K562 (cell line): ENCODE measurements at regions not wholly inside any gene's neighbourhood (a gene's known extent, or its start where the extent isn't known, plus 50 kb on each side); places are given as distances from the start of the nearest gene placed in this dataset.

Source experiments
- ATAC-seq: fragments of 200-7000 bp; cut with Tn5 transposase; 3 replicates; pipeline ENCODE4 v1.9.1; 2020; ENCODE audit warnings: moderate library complexity
- BruUV-seq: library from RNA; stranded (reverse); fragments of 400-500 nt; replicated peaks from 2 replicates; lab custom pipeline; 2021; lab: Mats Ljungman, UMichigan
- CTCF ChIA-PET: fragments of 300-600 bp; formaldehyde crosslinking; extraction: SDS; loops from one replicate; lab custom pipeline; 2021; ENCODE audit warnings: low intra/inter-chr PET ratio; lab: Yijun Ruan, JAX
- POLR2A ChIA-PET: fragments of 300-600, 350-650 bp; sonication (Branson Sonifier 250); formaldehyde crosslinking; extraction: SDS; loops from one replicate; lab custom pipeline; 2021; ENCODE audit warnings: antibody characterized with exemption, inconsistent platforms; lab: Yijun Ruan, JAX
- DNase-seq, 4 experiments: peaks; one replicate each; pipeline versions ENCODE4 v3.0.0 to v3.0.0-alpha.2; 2011 to 2018; ENCODE audit warnings: low spot score in 3 of 4, mixed read lengths in 3 of 4; ENCODE audit errors: extremely low read depth in 1 of 4
- FAIRE-seq: peaks from 2 replicates; lab custom pipeline; 2011; peaks lifted over from hg19 to GRCh38; lab: Jason Lieb, UNC
- H2AFZ ChIP-seq: 2 replicates; pipeline ENCODE4 v1.6.0; 2011; ENCODE audit warnings: low read depth, low read length, control low read depth, inconsistent platforms
- H3K27ac ChIP-seq: fragments of 200-600 bp; 3 replicates; pipeline ENCODE4 v1.8.0; 2011; ENCODE audit warnings: low read depth, mild to moderate bottlenecking, control low read depth, inconsistent platforms, low read length, moderate library complexity, mixed read lengths; ENCODE audit errors: extremely low read depth
- H3K27me3 ChIP-seq, 2 experiments: fragments of 300-600 bp in 1 of 2; 2 replicates in 1 of 2; 3 replicates in 1 of 2; pipeline versions ENCODE4 v1.6.0 to v1.8.0; 2011; ENCODE audit warnings: inconsistent platforms in 2 of 2, low read length in 2 of 2, mild to moderate bottlenecking in 1 of 2, mixed read lengths in 1 of 2, moderate library complexity in 1 of 2; ENCODE audit not compliant: control insufficient read depth in 2 of 2, insufficient read depth in 2 of 2
- H3K36me3 ChIP-seq: fragments of 300-600 bp; 3 replicates; pipeline ENCODE4 v1.8.0; 2011; ENCODE audit warnings: mild to moderate bottlenecking, low read length, inconsistent platforms; ENCODE audit not compliant: control insufficient read depth, insufficient read depth
- H3K4me1 ChIP-seq, 2 experiments: fragments of 200-600 bp in 1 of 2; replicated peaks in 1 of 2; 2 replicates in 1 of 2; 3 replicates in 1 of 2; pipeline versions ENCODE4 v1.5.1 to v1.8.0; 2011; ENCODE audit warnings: inconsistent platforms in 2 of 2, low read length in 2 of 2, mild to moderate bottlenecking in 1 of 2, mixed read lengths in 1 of 2, moderate library complexity in 1 of 2; ENCODE audit not compliant: control insufficient read depth in 2 of 2, insufficient read depth in 2 of 2
- H3K4me2 ChIP-seq: 2 replicates; pipeline ENCODE4 v1.6.1; 2011; ENCODE audit warnings: low read length, control low read depth, inconsistent platforms, mixed read lengths; ENCODE audit not compliant: insufficient read depth
- H3K4me3 ChIP-seq: fragments of 200-600 bp; sonication (generic), shearing (Covaris generic); 2 replicates; pipeline ENCODE4 v1.5.1; 2016; ENCODE audit warnings: control low read depth, inconsistent platforms
- H3K79me2 ChIP-seq: fragments of 200-600 bp; 3 replicates; pipeline ENCODE4 v1.8.0; 2011; ENCODE audit warnings: low read length, inconsistent platforms; ENCODE audit not compliant: control insufficient read depth, insufficient read depth
- H3K9ac ChIP-seq, 2 experiments: 2 replicates each; pipeline versions ENCODE4 v1.6.0 to v1.6.1; 2011; ENCODE audit warnings: low read depth in 2 of 2, low read length in 2 of 2, control low read depth in 1 of 2, inconsistent platforms in 1 of 2, mild to moderate bottlenecking in 1 of 2, mixed read lengths in 1 of 2; ENCODE audit not compliant: insufficient read depth in 1 of 2
- H3K9me1 ChIP-seq: one replicate; pipeline ENCODE4 v1.6.0; 2011; ENCODE audit warnings: inconsistent platforms, mild to moderate bottlenecking, low read length, moderate library complexity; ENCODE audit not compliant: control insufficient read depth, insufficient read depth
- H3K9me3 ChIP-seq: replicated peaks from 2 replicates; pipeline ENCODE4 v1.5.1; 2011; ENCODE audit warnings: low read depth, low read length, inconsistent platforms; ENCODE audit not compliant: control insufficient read depth, insufficient read depth
- H4K20me1 ChIP-seq: replicated peaks from 2 replicates; pipeline ENCODE4 v1.6.1; 2011; ENCODE audit warnings: low read length, inconsistent platforms, mixed read lengths; ENCODE audit not compliant: control insufficient read depth, insufficient read depth
- ATF4 ChIP-seq: fragments of 450-650 bp; formaldehyde crosslinking; IDR thresholded peaks from 2 replicates; pipeline ENCODE4 v1.4.0; 2022; ENCODE audit warnings: mild to moderate bottlenecking, moderate library complexity
- CBX2 ChIP-seq: fragments of 200-600 bp; sonication (generic); IDR thresholded peaks from one replicate; pipeline ENCODE4 v1.6.1; 2012; ENCODE audit warnings: mild to moderate bottlenecking, low read length, inconsistent platforms; ENCODE audit not compliant: insufficient read depth, poor library complexity, severe bottlenecking
- E2F6 ChIP-seq, 2 experiments: IDR thresholded peaks; 2 replicates each; pipeline ENCODE4 v1.6.1; 2011; ENCODE audit warnings: borderline replicate concordance in 1 of 2, control low read depth in 1 of 2, low read depth in 1 of 2, low read length in 1 of 2, mild to moderate bottlenecking in 1 of 2, mixed read lengths in 1 of 2, moderate library complexity in 1 of 2; ENCODE audit not compliant: insufficient read depth in 1 of 2, insufficient read length in 1 of 2, poor library complexity in 1 of 2, severe bottlenecking in 1 of 2; ENCODE audit errors: extremely low read depth in 1 of 2
- GABPA ChIP-seq: fragments of 200-800 bp; sonication (Bioruptor generic); conservative IDR thresholded peaks from 2 replicates; pipeline ENCODE4 v1.6.1; 2016; ENCODE audit warnings: low read depth, missing genetic modification characterization, missing compliant biosample characterization
- GTF2E2 ChIP-seq: fragments of 200-800 bp; sonication (Bioruptor generic); IDR thresholded peaks from 2 replicates; pipeline ENCODE4 v1.6.1; 2016; ENCODE audit warnings: missing genetic modification characterization, missing compliant biosample characterization
- MTA3 ChIP-seq: fragments of 450-650 bp; formaldehyde crosslinking; IDR thresholded peaks from 2 replicates; pipeline ENCODE4 v1.6.1; 2017; ENCODE audit warnings: mild to moderate bottlenecking, borderline replicate concordance
- NCOA6 ChIP-seq: fragments of 450-650 bp; IDR thresholded peaks from 2 replicates; pipeline ENCODE4 v1.6.1; 2017; ENCODE audit warnings: mild to moderate bottlenecking
- POLR3A ChIP-seq: IDR thresholded peaks from 2 replicates; pipeline ENCODE4 v1.6.1; 2011; ENCODE audit warnings: borderline replicate concordance, mild to moderate bottlenecking, moderate library complexity; ENCODE audit not compliant: insufficient read length, insufficient read depth; ENCODE audit errors: extremely low read depth
- PTRF ChIP-seq: fragments of 450-650 bp; IDR thresholded peaks from 2 replicates; pipeline ENCODE4 v1.6.1; 2016; ENCODE audit warnings: mild to moderate bottlenecking, missing genetic modification characterization, missing compliant biosample characterization
- TEAD1 ChIP-seq, 2 experiments: fragments of 450-650 bp in 1 of 2; sonication (generic) in 1 of 2; formaldehyde crosslinking; IDR thresholded peaks; 2 replicates each; pipeline versions ENCODE4 v1.4.0 to v1.8.0; 2020 to 2022; ENCODE audit warnings: mild to moderate bottlenecking in 2 of 2, missing genetic modification reagents in 1 of 2
- TSC22D4 ChIP-seq: fragments of 450-650 bp; IDR thresholded peaks from 2 replicates; pipeline ENCODE4 v1.6.1; 2016; ENCODE audit warnings: missing genetic modification characterization, missing biosample characterization, control low read depth
- ZNF318 ChIP-seq, 2 experiments: fragments of 450-650 bp; IDR thresholded peaks; 2 replicates each; pipeline ENCODE4 v1.6.1; 2016; ENCODE audit warnings: mild to moderate bottlenecking in 2 of 2, borderline replicate concordance in 1 of 2, low read depth in 1 of 2, moderate library complexity in 1 of 2
- WGBS: fragments of 100-300 bp; shearing (Covaris generic); methylation state at CpG from one replicate; pipeline ENCODE4 v1.1.6; 2016; ENCODE audit warnings: low coverage, mixed read lengths; ENCODE audit not compliant: insufficient coverage; ENCODE audit errors: missing lambda C conversion rate; 5-methylcytosine and 5-hydroxymethylcytosine counted together
- in situ Hi-C: fragments of 300-500 bp; cut with MboI; formaldehyde crosslinking; loops from 4 replicates; pipeline ENCODE4 v1.15.0; 2018; ENCODE audit warnings: inconsistent platforms, mixed read lengths
- intact Hi-C: fragments of 100-400 bp; cut with micrococcal nuclease; formaldehyde crosslinking; loops from 2 replicates; pipeline ENCODE4 v1.14.2; 2022

- ChIA-PET POLR2A (interaction anchor here (0.6 to 0.8 kb wide), 2 partner anchors 13 to 20 kb away, joined by 3 to 6 read pairs; no protein-coding TSS in a partner anchor), CTCF (no interaction called here)
- intact Hi-C loops = no loop called here
- no peak for TF ChIP-seq GTF2E2 (tag)
- TF ChIP-seq E2F6 (IDR thresholded peaks at IDR 0.05; ENCODE audit: borderline replicate concordance in 1 of 2, extremely low read depth in 1 of 2, insufficient read depth in 1 of 2, insufficient read length in 1 of 2, low read depth in 1 of 2, low read length in 1 of 2, poor library complexity in 1 of 2, severe bottlenecking in 1 of 2) = no peak
- no peak for TF ChIP-seq TEAD1 (CRISPR knock-in tag; IDR thresholded peaks at IDR 0.05)
- TF ChIP-seq ATF4 = no peak
- no peak for TF ChIP-seq NCOA6
- TF ChIP-seq MTA3 = no peak
- TF ChIP-seq CBX2 = no peak
- no peak for TF ChIP-seq GABPA
- no peak for TF ChIP-seq TSC22D4 (tag)
- no peak for TF ChIP-seq PTRF (tag)
- TF ChIP-seq ZNF318 (IDR thresholded peaks at IDR 0.05; ENCODE audit: borderline replicate concordance in 1 of 2, low read depth in 1 of 2) = no peak
- TF ChIP-seq POLR3A = no peak
Measured at GRCh38 chr7:7032221-7032620, 150.1 kb upstream of the C1GALT1 start.

More at GRCh38 chr7:7032221-7032620, 150.1 kb upstream of the C1GALT1 start:
- Histone ChIP-seq H3K9ac (no peak overlapping the region), H3K27me3 (no peaks in the 10 kb centered on the region), H3K4me1 (no peaks in the 10 kb centered on the region), H3K9me1 (no peaks in the 10 kb centered on the region), H2AFZ (no peak overlapping the region), H3K4me2 (no peak overlapping the region), H3K27ac (no peak overlapping the region), H3K9me3 (no peaks in the 10 kb centered on the region), H4K20me1 (no peaks in the 10 kb centered on the region), H3K36me3 (no peaks in the 10 kb centered on the region), H3K79me2 (no peaks in the 10 kb centered on the region), H3K4me3 (no peak overlapping the region)
- in situ Hi-C loops = no loop called here
- WGBS = 70% methylated on average over 4 of the region's 4 CpGs
- ATAC-seq (no peak), FAIRE-seq (no peak), DNase-seq (no peak)
- no TSS peak for BruUV-seq
